ENCODE measurements at regions not wholly inside any gene's neighbourhood (a gene's known extent, or its start where the extent isn't known, plus 50 kb on each side); places are given as distances from the start of the nearest gene placed in this dataset.

DNA sequence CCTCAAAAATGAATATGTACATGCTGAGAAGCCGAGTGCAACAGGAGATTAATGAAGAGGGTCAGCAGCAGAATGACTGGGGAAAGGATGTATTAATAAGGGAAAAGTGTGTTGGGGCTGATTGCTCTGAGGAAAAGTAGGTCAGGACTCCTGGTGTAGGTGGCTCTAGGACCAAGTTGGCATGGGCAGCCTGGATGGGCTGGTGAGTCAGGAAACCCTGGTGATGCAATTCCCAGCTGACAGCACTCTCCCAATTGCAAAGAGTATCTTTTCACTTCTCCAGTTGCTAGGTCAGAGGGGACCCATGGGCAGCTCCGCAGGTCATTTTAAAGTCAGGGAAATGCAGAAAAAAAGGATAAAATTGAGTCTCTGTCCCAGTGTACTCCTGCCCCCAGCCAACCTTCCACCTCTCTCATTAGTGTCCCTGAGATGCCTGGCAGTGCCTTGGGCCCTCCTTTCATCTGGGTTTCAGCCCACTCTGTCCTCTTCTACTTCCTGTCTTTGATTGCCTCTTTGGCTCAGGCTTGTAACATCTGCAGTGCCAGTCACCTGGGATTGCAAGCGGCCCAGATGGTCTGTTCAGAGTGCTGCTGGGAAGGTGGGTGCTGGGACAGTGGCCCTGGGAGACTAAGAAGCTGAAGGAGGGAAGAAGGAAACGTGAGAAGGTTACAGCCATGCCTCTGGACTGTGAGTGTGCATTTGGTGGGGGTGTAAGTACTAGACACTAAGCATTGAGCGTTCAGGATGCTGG lies 2177.2 kb downstream of the TP53TG3F start:
- Mint-ChIP-seq H3K27ac (no peak overlapping the region), H3K36me3 (no peaks in the 10 kb centered on the region), H3K4me3 (no peak overlapping the region), H3K27me3 (ENCODE audit: low read depth in 2 of 2) (no peaks in the 10 kb centered on the region), H3K4me1 (no peaks in the 10 kb centered on the region), H3K9me3 (peaks cover 16 to 28% of the 10 kb centered on the region in 2 donors)
- H3K36me3 ChIP-seq (ENCODE audit: control insufficient read depth, insufficient read depth, low read length): no peaks in the 10 kb centered on the region
- H3K9me3 ChIP-seq (ENCODE audit: control insufficient read depth, insufficient read depth, low read length): peaks cover 41% of the 10 kb centered on the region
- 53% methylated on average over 5 of the region's 5 CpGs for WGBS (ENCODE audit: insufficient coverage)
- DNase-seq: no peak
- H3K4me3 ChIP-seq (ENCODE audit: low read length): no peak overlapping the region
- TF ChIP-seq, protein P1, sequence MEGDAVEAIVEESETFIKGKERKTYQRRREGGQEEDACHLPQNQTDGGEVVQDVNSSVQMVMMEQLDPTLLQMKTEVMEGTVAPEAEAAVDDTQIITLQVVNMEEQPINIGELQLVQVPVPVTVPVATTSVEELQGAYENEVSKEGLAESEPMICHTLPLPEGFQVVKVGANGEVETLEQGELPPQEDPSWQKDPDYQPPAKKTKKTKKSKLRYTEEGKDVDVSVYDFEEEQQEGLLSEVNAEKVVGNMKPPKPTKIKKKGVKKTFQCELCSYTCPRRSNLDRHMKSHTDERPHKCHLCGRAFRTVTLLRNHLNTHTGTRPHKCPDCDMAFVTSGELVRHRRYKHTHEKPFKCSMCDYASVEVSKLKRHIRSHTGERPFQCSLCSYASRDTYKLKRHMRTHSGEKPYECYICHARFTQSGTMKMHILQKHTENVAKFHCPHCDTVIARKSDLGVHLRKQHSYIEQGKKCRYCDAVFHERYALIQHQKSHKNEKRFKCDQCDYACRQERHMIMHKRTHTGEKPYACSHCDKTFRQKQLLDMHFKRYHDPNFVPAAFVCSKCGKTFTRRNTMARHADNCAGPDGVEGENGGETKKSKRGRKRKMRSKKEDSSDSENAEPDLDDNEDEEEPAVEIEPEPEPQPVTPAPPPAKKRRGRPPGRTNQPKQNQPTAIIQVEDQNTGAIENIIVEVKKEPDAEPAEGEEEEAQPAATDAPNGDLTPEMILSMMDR (IDR thresholded peaks at IDR 0.05): no peak
- H3K4me1 ChIP-seq (ENCODE audit: control insufficient read depth, insufficient read depth, low read length): no peaks in the 10 kb centered on the region
- H3K27ac ChIP-seq (ENCODE audit: low read length): no peak overlapping the region
- ATAC-seq: no peak
- intact Hi-C loops (cut with micrococcal nuclease): no loop called here
- no peaks in the 10 kb centered on the region for H3K27me3 ChIP-seq (ENCODE audit: control insufficient read depth, insufficient read depth, low read length)

DNA sequence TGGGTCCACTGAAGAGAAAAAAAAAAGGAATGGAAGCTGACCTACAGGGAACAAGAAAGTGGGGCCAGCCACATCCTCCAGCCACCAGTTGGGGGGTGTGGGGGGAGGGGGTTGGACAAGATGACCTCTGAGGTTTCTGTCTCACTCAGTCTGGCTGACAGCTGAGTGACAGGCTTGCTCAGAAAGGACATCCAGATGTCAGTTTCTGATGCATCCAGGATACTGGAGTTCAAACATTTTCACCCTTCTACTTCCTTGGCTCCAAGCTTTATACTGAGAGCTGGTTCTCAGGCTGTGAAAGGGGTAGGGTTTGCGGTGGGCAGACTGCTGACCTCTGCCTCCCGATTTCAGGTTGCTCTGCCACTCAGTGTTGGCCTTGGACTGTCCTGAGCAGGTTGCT lies 2178.3 kb downstream of the TP53TG3F start:
- ATAC-seq: no peak
- TF ChIP-seq, protein P1 (IDR thresholded peaks at IDR 0.05): no peak
- DNase-seq: no peak
- Mint-ChIP-seq H3K4me1 (no peaks in the 10 kb centered on the region), H3K9me3 (peaks cover 14 to 32% of the 10 kb centered on the region in 2 donors), H3K27me3 (ENCODE audit: low read depth in 2 of 2) (no peaks in the 10 kb centered on the region), H3K27ac (no peak overlapping the region), H3K36me3 (no peaks in the 10 kb centered on the region), H3K4me3 (no peak overlapping the region)
- H3K27ac ChIP-seq (ENCODE audit: low read length): no peak overlapping the region
- intact Hi-C loops (cut with micrococcal nuclease): no loop called here
- H3K4me1 ChIP-seq (ENCODE audit: control insufficient read depth, insufficient read depth, low read length): no peaks in the 10 kb centered on the region
- no peak overlapping the region for H3K4me3 ChIP-seq (ENCODE audit: low read length)
- H3K36me3 ChIP-seq (ENCODE audit: control insufficient read depth, insufficient read depth, low read length): no peaks in the 10 kb centered on the region
- 65% methylated on average over 2 of the region's 2 CpGs for WGBS (ENCODE audit: insufficient coverage)
- peaks cover 48% of the 10 kb centered on the region for H3K9me3 ChIP-seq (ENCODE audit: control insufficient read depth, insufficient read depth, low read length)
- H3K27me3 ChIP-seq (ENCODE audit: control insufficient read depth, insufficient read depth, low read length): no peaks in the 10 kb centered on the region

- TF ChIP-seq, protein P1 (IDR thresholded peaks at IDR 0.05): no peak
- H3K36me3 Mint-ChIP-seq: peaks cover 7% of the 10 kb centered on the region
- no peaks in the 10 kb centered on the region for H3K27me3 Mint-ChIP-seq (ENCODE audit: low read depth in 2 of 2)
- H3K27ac Mint-ChIP-seq: no peak overlapping the region
- WGBS (ENCODE audit: insufficient coverage): 75% methylated on average over 1 of the region's 3 CpGs
- ATAC-seq: no peak
- Histone ChIP-seq H3K4me3 (ENCODE audit: low read length) (no peak overlapping the region), H3K4me1 (ENCODE audit: control insufficient read depth, insufficient read depth, low read length) (no peaks in the 10 kb centered on the region), H3K27ac (ENCODE audit: low read length) (no peak overlapping the region), H3K36me3 (ENCODE audit: control insufficient read depth, insufficient read depth, low read length) (no peaks in the 10 kb centered on the region), H3K9me3 (ENCODE audit: control insufficient read depth, insufficient read depth, low read length) (peaks cover 60% of the 10 kb centered on the region), H3K27me3 (ENCODE audit: control insufficient read depth, insufficient read depth, low read length) (no peaks in the 10 kb centered on the region)
- DNase-seq: no peak
- intact Hi-C loops (cut with micrococcal nuclease): no loop called here
- H3K9me3 Mint-ChIP-seq: peaks cover 14 to 31% of the 10 kb centered on the region in 2 donors
- no peaks in the 10 kb centered on the region for H3K4me1 Mint-ChIP-seq
- H3K4me3 Mint-ChIP-seq: no peak overlapping the region
Measured at GRCh38 chr16:35639233-35640205, 2180.1 kb downstream of the TP53TG3F start.

Data from natural killer cell (primary cell).